Stimulated activated CD8-positive, alpha-beta memory T cell treated with anti-CD3 and anti-CD28 coated beads, Interleukin-15, amount 100 ng/mL, for 24 hours (primary cell): ENCODE measurements at regions not wholly inside any gene's neighbourhood (a gene's known extent, or its start where the extent isn't known, plus 50 kb on each side); places are given as distances from the start of the nearest gene placed in this dataset.
"Not testable (repeated sequence)": the region's sequence is repeated elsewhere in the genome, so short reads cannot be mapped to it uniquely, and the experiment has no call there.

Source experiments
- DNase-seq: peaks from one replicate; pipeline ENCODE4 v3.0.0-alpha.2; 2020; ENCODE audit warnings: low read depth

DNA sequence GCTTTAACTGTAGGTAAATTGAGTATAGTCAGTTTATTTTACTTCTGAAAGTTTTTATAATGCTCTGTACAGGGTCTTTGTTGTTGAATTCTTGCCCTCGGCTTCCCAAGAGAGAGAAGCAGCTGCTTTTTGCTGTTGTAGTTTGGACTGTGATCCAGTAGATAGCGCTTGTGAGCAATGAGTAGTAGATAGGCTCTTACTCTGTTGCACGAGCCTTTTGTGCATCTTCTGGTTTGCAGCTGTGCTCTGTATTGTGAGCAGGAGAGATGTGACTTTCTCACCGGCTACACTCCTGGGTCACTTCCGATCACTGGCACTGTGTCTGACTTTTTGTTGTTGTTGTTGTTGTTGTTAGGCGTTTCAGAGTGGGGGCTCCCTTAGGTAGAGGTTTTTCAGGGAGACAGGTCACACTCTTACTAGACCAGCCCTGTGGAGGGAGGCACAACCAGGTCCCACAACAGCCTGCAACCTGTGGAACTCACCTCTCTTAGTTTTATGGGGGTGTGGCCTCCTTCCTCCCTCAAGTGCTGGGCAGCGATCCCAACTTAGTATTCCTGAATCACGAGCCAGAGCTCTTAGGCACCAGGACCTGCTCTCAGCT is 822.1 kb upstream of the GALNTL6 start:
- DNase-seq, result no peak

DNA sequence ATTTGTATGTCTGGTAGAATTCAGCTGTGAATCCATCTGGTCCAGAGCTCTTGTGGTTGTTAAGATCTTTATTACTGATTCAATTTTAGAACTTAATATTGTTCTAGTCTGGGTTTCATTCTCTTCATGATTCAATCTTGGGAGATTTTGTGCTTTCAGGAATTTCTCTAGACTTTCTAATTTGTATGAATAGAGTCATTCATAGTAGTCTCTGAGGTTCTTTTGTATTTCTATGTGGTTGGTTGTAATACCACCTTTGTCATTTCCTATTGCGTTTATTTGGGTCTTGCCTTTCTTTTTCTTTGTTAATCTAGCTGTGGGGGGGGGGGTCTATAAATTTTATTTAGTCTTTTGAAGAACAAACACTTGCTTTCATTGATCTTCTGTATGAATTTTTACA is 824.8 kb upstream of the GALNTL6 start:
- DNase-seq, result no peak

DNA sequence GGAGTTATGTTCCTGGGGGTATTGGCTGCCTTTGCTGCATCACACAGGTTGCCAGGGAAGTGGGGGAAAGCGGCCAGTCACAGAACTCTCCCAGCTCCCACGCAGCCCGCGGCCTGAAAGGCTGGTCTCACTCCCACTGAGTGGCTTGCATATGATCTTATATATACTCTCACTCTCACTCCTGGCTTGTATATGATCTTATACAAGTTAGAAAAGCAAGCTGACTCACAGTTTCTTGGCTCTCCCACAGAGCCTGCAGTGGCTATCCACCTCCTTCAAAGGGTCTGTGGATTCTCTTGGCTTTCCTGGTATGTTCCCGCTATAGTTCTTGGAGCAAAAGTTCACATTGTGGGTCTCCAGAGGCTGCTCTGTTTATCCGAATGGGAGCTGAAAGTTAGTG is 833.5 kb upstream of the GALNTL6 start:
- DNase-seq, result no peak

DNA sequence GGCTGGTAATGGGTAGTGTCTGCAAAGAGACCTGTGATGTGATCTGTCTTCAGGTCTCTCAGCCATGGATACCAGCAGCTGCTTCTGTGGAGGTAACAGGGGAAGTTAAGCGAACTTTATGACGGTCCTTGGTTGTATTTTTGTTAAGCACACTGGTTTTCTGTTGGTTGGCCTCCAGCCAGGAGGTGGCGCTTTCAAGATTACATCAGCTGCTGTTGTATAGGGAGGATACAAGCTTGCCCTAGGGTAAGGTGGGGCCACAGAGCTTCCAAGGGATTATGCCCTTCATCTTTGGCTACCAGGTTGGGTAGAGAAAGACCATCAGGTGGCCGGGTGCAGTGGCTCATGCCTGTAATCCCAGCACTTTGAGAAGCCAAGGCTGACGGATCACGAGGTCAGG is 834.2 kb upstream of the GALNTL6 start:
- no peak for DNase-seq

DNA sequence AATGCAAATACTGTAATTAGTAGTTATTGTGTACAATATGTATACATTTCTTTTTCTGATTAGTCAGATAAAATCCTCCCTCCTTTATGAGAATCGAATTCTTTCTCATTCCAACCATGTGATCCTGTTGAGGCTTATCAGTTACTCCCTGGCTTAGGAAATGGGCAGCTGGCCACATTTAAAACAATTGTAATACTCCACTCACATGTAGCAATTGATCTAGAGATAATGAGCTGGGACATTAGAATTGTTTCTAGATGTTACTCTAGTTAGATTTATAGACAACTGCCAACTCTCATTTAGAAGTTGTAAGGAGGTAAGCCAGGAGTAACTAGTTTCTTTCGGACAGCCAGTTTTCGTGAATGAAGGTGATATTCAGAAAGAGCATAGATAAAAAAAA is 859.3 kb upstream of the AADAT start:
- DNase-seq, result no peak

DNA sequence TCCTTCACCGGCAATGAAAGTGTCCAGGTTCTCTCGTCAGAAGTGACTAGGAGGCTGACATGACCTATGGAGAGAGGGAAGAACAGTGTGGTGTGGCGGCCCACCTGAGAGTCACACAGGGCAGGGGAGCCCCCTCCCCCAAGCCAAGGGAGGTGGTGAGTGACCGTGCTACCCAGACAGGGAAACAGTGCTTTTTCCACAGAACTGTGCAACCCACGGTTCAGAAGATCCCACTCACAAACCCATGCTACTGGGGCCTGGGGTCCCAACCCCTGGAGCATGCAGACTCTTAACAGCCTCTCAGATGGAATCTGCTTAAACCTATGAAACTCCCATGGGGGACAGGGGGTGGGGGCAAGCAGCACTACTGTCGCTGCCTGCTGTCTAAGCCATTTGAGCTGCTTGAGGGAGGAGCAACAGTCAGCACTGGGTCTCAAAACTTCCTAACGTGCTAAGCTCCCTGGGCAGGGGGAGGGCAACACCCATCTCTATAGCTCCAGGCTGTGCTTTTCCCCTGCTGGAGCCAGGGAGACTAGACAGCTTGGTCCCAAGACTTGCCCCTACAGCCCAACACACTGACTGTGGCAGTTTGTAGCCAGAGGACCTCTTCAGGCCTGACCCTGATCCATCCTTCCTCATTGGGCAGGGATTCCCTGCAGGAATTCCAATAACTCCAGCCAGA is 850.4 kb upstream of the AADAT start:
- no peak for DNase-seq

DNA sequence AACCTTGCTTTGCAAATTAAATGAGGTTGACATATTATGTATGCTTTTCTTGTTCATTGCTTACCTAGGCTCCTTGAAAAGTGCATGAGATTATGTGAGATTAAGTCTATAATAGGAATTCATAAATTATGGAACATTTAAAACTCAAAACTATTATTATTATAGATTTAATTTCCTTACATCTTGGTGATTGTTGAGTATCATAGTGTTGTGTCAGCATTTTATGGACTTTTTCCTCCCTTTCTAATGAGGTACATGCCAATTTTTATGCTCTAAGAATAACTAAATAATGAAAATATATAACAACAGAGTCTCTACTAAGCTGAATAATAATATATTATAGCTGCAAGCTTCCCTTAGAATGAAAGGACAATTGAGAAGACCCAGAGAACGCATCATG is 848.8 kb upstream of the AADAT start:
- DNase-seq, result no peak

DNA sequence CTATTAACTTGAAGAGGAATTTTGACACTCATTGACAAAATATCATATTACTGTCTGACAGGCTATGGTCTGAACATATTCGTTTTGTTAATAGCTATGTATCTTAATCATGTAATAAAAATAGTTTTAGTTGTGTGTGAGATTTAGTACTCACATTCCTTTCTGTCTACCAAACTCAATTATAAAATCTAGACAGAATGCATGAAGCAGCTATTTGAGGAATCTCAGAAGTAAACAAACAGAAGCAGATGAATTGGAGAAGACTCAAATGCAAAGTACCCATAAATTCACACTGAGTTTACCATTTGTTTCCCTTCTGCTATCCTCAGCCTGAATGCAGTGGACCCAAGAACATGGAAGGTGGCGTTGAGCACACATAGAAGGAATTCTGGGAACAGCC is 841.6 kb upstream of the AADAT start:
- DNase-seq, result no peak

DNA sequence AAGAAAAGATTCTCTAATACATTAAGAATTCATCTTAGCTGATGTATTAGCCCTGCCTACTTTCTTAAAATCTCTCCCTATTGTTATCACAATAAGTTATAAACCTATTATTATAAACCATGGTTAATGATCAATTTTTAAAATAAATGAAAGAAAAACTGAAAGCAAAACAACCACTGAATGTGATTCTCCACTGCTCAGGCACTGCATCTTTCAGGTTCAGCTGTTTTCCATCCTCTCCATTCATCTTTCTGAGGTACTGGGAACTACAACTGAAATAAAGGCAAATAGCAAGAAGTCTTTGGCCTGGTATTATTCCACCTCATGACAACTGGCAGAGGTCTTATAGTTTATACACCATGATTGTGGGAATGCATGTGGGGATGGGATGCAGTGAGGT is 798.9 kb upstream of the AADAT start:
- DNase-seq, result no peak

DNA sequence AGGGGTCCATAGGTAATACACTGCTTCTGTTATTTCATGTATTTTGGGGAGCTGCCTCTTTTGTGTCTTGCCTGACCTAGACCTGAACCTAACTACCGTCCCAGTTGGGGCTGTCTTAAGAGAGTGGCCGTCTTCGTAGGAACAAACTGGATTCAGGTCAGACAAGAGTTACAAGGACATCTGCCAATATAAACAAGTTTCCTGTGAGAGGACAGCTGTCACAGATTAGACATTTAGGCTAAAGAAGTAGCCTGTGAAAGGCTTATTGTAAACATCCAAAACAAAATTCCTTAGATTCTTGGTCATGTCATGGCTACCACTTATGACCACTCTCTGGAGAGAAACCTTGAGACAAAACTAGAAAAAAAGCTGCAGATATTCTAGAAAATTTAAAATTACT is 797.6 kb upstream of the AADAT start:
- DNase-seq, result no peak

DNA sequence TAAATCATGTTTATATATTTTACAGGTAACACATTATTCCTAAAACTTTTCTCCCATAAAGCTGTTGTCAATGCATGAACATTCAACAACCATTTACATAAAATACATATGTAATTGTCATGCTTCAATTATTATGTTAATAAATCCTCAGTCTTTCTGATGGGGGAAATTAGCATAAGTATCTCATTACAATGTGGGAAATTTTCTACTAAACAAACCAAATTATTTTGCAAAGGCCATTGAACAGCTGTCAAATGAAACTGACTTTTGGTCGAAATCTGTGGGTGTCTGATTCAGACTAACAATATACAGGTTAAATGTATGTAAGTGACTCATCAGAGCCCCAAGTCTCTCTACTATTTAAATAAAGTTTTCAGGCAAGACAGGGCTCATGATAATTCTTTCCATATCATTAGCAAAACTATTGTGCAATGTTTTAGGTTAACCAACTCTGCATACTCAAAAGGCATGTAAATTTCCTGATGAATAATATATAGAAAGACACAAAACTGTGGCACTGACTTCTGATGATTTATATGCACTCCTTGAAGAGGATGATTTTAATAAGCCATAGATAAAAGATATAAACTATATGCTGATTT is 795.3 kb upstream of the AADAT start:
- DNase-seq, result no peak

DNA sequence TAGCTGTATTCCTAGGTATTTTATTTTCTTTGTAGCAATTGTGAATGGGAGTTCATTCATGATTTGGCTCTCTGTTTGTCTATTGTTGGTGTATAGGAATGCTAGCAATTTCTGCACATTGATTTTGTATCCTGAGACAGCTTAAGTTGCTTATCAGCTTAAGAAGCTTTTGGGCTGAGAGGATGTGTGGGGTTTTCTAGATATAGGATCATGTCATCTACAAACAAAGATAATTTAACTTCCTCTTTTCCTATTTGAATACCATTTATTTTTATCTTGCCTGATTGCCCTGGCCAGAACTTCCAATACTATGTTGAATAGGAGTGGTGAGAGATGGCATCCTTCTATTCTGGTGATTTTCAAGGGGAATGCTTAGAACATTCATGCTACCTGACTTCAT is 791.9 kb upstream of the AADAT start:
- not testable (repeated sequence) for DNase-seq

DNA sequence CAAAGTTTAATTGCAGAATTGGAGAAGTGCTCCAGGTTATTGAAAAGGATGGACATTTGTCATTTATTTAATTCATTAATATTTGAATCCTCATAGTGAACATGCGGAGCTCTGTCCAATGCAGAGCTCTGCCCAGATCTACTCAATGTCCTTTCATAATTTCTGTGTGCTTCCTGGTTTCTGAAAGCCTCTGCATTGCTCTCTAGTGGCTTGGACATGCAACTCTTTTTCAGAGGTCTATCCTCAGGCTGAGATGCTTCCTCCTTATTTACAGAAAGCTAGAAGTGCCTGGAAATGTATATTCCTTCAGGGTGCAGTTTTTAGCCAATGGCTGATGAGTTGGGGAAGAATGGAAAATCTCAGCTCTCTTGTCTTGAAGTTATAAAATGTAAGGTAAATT is 786.1 kb upstream of the AADAT start:
- no peak for DNase-seq

DNA sequence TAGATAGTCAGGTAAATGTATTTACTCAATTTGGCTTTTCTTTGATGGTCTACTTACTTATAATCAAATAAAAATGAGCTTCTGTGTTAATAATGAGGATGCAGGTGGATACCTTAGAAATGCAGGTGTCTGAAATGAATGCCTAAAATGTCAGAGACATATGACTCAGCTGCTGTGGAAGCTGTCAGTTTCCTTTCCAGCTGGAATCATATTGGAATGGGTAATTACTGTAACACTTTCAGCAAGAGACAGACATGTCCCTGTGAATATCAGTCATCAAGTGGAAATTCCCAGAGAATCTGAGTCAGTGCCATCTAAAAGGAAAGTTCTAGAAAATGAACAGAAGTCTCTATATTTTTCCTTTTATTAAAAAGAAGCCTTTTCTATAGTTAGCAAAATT is 783.0 kb upstream of the AADAT start:
- DNase-seq, result no peak

DNA sequence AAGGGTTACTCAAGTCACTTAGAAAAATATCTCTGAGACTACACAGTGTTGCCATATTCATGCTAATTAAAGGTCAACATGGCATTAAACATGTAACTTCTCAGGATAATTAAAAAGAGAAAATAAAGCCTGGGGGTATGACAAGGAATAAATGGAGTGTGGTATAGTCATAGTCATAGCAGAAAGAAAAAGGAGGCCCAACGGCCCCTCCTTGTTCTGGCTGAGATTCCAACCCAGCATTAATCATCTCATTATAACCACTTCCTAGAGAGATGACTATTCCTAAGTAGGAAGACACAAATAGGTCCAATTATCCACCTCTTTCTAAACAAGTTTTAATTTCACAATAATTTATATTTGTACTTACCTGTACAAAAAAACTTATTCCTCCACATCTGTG is 778.4 kb upstream of the AADAT start:
- no peak for DNase-seq

DNA sequence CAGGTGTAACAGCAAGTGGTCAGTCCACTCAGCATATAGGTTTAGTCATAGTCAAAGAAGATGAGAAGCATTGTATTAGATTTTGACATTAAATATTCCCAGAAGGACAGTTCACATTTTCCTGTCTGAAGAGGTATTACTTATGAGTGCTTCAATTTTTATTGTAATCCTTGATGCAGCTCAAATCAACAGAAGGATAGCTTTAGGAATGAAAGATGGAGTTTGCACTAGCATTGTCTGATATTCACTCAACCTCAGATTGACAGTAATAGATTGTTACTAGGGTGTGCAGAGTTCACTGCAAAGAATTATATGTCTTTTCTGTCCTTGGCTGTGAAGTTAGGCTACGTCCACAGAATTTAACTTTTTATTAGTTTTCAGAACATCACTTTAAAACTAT is 764.3 kb upstream of the AADAT start:
- DNase-seq, result no peak

DNA sequence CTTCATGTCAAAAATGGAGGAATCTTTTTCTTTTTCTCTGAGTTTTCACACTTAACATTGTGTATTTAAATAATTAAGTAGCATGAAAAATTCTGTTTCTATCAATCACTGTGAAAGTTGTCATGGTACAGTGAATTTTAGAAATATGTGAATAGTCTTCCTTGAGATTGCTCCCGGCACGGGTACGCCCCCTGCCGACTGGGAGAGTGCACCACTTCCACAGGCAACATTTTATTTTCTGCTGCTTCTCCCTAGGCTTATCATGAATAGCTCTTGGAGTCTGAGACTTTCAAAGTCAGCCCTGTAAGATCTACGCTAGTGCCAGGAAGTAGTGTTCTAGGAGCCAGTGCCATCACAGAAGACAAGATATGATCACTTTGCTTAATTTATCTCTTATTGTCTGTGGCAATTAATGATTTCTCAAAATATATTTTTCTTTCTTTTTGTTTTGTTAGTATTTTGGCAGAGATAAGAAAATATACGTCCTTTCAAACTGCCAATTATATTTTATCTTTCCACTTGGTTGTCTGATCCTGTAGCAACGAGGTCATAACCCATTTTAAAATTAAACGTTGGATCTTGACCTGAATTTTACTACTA is 763.8 kb upstream of the AADAT start:
- DNase-seq, result no peak

DNA sequence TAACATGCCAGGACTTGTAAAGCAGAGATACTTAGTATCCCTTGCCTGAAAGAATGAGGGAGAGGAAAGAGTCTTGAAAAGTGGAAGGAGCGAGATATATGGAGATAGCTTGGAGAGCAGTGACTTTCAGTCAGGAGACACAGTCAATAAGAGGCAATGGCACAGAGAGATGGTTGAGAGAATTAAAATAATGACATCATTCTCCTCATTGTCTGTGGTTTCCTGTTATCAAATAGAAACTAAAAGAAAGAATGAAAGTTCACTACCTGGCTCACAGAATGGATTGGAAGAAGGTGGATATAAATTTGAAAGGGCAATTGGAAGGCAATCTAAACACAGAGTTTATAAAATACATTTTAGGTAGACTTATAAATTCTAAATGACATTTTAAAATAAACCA is 760.2 kb upstream of the AADAT start:
- DNase-seq, result no peak

DNA sequence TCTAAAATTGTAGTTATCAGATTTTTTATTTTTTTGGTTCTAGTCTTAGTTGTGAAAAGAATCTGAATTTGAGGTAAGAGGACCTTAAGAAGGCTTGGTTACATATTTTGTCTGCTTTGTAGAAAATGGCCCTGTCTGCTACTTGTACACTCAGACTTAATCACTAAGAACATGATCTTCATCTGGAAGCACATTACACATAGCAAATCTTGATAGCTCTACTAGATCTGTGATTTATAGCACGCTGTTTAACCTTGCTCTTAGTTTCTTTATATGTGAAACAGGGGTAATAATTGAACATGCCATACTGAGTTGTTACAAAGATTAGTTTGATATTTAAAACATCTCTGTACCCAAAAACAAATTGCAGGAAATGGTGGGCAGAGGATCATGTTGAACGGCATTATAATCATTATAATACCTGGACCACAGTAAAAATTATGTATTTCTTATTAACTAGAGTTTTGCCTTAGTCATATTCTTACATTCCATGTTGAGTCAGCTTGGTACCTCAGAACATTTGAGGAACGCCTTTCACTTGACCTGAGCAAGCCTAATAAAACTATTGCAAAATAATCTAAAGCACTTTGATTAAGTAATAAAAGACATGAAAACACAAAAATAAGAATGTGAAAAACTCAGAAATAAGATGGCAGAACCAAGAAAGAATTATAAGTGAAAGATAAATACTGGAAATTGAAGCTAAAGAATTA is 738.0 kb upstream of the AADAT start:
- no peak for DNase-seq

DNA sequence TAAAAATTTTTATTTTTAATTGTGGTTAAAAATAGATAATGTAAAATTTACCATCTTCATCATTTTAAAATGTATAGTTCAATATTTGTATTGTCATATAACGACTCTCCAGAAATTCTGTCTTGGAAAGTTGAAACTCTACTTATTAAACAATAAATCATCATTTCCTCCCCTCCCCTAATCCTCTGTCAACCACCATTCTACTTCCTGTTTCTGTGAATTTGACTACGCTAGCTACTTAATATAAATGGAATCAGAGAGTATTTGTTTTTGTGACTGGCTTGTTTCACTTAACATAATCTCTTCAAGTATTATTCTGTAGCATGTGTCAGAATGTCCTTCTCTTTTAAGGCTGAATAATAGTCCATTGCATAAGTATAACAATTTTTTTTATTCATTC is 729.0 kb upstream of the AADAT start:
- DNase-seq, result no peak

DNA sequence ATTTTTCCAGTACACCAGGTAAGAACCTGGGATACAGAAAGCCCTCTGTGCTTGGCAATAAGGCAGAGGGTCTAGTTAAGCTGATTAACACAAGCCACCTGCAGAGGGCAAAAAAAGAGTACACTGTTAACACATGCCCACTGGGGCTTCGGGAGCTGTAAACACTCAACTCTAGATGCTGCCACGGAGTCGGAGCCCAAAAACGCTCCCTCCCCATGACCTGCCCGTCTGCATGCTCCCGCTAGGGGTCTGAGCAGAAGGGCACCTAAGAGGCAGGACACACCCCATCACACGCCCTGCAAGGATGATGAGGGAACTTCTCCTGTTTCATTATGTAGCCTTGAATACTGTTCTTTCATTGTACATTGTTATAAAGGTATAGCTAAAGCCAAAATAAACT is 715.6 kb upstream of the AADAT start:
- no peak for DNase-seq

DNA sequence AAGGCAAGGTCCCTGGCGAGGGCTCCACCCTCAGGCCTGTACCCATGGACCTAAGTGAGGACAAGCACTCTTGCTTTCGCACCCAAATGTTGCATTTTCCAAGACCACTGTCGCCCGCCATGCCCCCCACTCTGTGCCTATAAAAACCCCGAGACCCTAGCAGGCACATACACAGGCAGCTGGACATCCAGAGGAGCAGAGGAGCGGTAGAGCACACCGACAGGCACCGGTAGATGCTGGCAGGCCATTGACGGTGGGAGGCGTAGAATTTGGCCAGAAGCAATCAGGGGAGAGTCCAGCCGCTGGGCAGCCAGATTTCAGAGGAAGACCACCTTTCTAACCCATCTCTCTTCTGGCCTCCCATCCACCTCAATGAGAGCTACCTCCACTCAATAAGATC is 715.2 kb upstream of the AADAT start:
- DNase-seq, result no peak

DNA sequence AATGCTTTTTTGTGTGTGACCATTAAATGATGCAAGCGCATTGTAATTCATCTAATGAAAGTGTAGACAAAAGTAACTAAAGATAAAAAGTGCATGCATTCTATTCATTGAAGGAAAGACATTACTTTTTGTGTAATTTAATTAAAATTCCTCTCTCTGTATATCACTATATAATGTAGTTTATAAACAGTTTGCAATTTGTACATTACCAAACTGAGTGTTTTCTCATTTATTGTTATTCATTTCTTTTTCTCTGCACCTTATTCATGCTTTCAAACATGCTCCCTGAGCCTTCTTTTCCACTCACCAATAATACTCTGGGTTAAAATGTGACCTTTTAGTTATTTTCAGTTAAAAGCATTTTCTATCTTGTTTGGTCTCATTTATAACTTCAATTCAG is 713.7 kb upstream of the AADAT start:
- no peak for DNase-seq
